ENCODE measurements at regions not wholly inside any gene's neighbourhood (a gene's known extent, or its start where the extent isn't known, plus 50 kb on each side); places are given as distances from the start of the nearest gene placed in this dataset.

DNA sequence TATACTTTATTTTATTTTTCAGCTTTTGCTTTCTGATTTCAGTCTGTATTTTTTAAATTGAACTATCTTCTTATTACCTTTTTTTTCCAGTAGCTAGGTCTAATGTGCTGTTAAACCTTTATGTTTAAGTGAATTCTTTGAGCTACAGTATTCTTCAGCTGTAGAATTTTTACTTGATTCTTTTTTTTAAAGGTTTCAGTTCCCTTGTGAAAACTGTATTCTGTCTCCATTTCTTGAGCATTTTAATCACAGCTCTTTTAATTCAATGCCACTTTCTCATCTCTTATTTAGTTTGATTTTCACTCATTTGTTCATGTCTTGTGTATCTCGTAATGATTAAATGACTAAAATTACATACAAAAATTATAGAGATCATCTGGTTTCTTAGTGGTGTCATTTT lies 233.8 kb downstream of the MTRR start:
- TF ChIP-seq CTCF (conservative IDR thresholded peaks at IDR 0.05 in 1 of 2, IDR thresholded peaks at IDR 0.05 in 1 of 2; ENCODE audit: low read depth in 1 of 2, low read length in 2 of 2) (no peak), EZH2 (IDR thresholded peaks at IDR 0.05; ENCODE audit: low read length, missing control alignments) (no peak)

Measured in fibroblast of lung (primary cell).